Neural crest cell (in vitro differentiated cells): ENCODE measurements at regions not wholly inside any gene's neighbourhood (a gene's known extent, or its start where the extent isn't known, plus 50 kb on each side); places are given as distances from the start of the nearest gene placed in this dataset.

Experiments used
- DNase-seq: peaks from one replicate; pipeline ENCODE4 v3.0.0; 2021; ENCODE audit warnings: low read depth, mixed read lengths, low spot score
- H3K27ac Mint-ChIP-seq: one replicate; pipeline ENCODE4 v1.8.0; 2021; ENCODE audit warnings: mild to moderate bottlenecking, mixed read lengths; ENCODE audit not compliant: unreplicated experiment
- H3K27me3 Mint-ChIP-seq: 2 replicates; pipeline ENCODE4 v1.8.0; 2021; ENCODE audit warnings: low read depth, mild to moderate bottlenecking, mixed read lengths
- H3K36me3 Mint-ChIP-seq: 2 replicates; pipeline ENCODE4 v1.8.0; 2021; ENCODE audit warnings: low read depth, mild to moderate bottlenecking, mixed read lengths
- H3K4me1 Mint-ChIP-seq: 2 replicates; pipeline ENCODE4 v1.8.0; 2021; ENCODE audit warnings: mixed read lengths
- H3K4me3 Mint-ChIP-seq: one replicate; pipeline ENCODE4 v1.8.0; 2021; ENCODE audit warnings: mild to moderate bottlenecking, mixed read lengths
- H3K9me3 Mint-ChIP-seq: 2 replicates; pipeline ENCODE4 v1.8.0; 2021; ENCODE audit warnings: mixed read lengths
- CTCF ChIP-seq: fragments of 200-600 bp; sonication (generic); conservative IDR thresholded peaks from 2 replicates; pipeline ENCODE4 v1.5.0; 2021; ENCODE audit warnings: antibody characterized with exemption, mild to moderate bottlenecking

- TF ChIP-seq CTCF = no peak
- H3K27me3 Mint-ChIP-seq = no peaks in the 10 kb centered on the region
These were observed 165.0 kb upstream of the ANK2 start for GRCh38 chr4:112884406-112884805.

GRCh38 chr4:112885897-112886296, 163.6 kb upstream of the ANK2 start:
- no peaks in the 10 kb centered on the region for H3K27me3 Mint-ChIP-seq
- H3K9me3 Mint-ChIP-seq = no peaks in the 10 kb centered on the region
- no peak overlapping the region for H3K27ac Mint-ChIP-seq
- peaks cover 42% of the 10 kb centered on the region for H3K4me1 Mint-ChIP-seq
- no peak overlapping the region for H3K4me3 Mint-ChIP-seq
- TF ChIP-seq CTCF = no peak
- DNase-seq = no peak
- peaks cover 2% of the 10 kb centered on the region for H3K36me3 Mint-ChIP-seq

More at GRCh38 chr4:112884406-112884805, 165.0 kb upstream of the ANK2 start:
- no peak overlapping the region for H3K4me3 Mint-ChIP-seq
- H3K27ac Mint-ChIP-seq = no peak overlapping the region
- H3K4me1 Mint-ChIP-seq = peaks cover 33% of the 10 kb centered on the region
- DNase-seq = no peak
- H3K36me3 Mint-ChIP-seq = peaks cover 8% of the 10 kb centered on the region
- H3K9me3 Mint-ChIP-seq = no peaks in the 10 kb centered on the region

- no peak for TF ChIP-seq CTCF
- Mint-ChIP-seq H3K4me3 (no peak overlapping the region), H3K27ac (no peak overlapping the region), H3K36me3 (peaks cover 2% of the 10 kb centered on the region), H3K4me1 (peaks cover 36% of the 10 kb centered on the region), H3K27me3 (no peaks in the 10 kb centered on the region), H3K9me3 (no peaks in the 10 kb centered on the region)
- no peak for DNase-seq
These were observed 160.8 kb upstream of the ANK2 start for GRCh38 chr4:112888622-112889021.

GRCh38 chr4:112889199-112889598, 160.3 kb upstream of the ANK2 start:
- H3K27me3 Mint-ChIP-seq = no peaks in the 10 kb centered on the region
- H3K36me3 Mint-ChIP-seq = peaks cover 2% of the 10 kb centered on the region
- DNase-seq = no peak
- peaks cover 39% of the 10 kb centered on the region for H3K4me1 Mint-ChIP-seq
- no peak overlapping the region for H3K4me3 Mint-ChIP-seq
- H3K9me3 Mint-ChIP-seq = no peaks in the 10 kb centered on the region
- TF ChIP-seq CTCF = no peak
- no peak overlapping the region for H3K27ac Mint-ChIP-seq

GRCh38 chr4:112889619-112890527, 159.6 kb upstream of the ANK2 start:
- H3K36me3 Mint-ChIP-seq = peaks cover 6% of the 10 kb centered on the region
- no peaks in the 10 kb centered on the region for H3K27me3 Mint-ChIP-seq
- H3K9me3 Mint-ChIP-seq = peaks cover 2% of the 10 kb centered on the region
- H3K4me1 Mint-ChIP-seq = peaks cover 41% of the 10 kb centered on the region
- no peak for TF ChIP-seq CTCF
- H3K27ac Mint-ChIP-seq = peak overlapping the region; percentile 84
- no peak overlapping the region for H3K4me3 Mint-ChIP-seq
- DNase-seq = no peak
